ENCODE measurements at regions not wholly inside any gene's neighbourhood (a gene's known extent, or its start where the extent isn't known, plus 50 kb on each side); places are given as distances from the start of the nearest gene placed in this dataset.

DNA sequence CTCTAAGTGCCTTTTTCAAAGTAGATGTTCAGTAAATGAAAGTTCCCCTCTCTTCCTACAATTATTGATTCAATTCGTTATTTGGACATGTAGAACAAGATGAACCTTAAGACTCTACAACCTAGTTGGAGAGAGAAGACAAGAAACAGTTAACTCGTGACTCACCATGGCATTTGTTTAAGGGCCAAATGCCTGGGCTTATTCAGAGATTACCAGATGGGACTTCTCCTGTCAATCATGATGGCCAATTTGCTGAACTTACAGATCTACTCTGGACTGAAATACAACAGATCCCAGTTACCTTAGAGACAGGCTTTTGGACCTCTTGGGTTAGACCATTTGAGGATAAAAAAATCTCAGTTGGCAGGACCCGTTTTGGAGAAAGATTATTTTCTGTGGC, 93.5 kb downstream of the C1orf94 start:
- no peak for DNase-seq

DNA sequence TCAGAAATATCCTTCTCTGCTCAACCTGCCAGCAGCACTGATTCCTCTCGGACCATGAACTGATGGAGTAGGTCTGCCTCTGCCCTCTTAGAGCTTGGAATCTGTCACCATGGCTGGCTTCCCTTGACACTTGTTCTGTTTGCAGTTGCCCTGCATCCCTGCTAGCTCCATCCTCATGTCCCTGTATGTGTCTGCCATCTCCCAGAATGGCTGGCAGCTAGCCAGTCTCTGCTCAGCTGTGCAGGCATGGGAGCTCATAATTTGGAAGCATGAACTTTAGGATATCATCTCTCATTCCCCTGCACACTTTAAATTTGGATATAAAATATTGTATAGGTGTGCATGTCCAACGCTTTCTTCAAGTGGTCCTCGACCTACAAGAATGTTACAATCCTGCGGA, 95.4 kb downstream of the C1orf94 start:
- DNase-seq, result no peak

DNA sequence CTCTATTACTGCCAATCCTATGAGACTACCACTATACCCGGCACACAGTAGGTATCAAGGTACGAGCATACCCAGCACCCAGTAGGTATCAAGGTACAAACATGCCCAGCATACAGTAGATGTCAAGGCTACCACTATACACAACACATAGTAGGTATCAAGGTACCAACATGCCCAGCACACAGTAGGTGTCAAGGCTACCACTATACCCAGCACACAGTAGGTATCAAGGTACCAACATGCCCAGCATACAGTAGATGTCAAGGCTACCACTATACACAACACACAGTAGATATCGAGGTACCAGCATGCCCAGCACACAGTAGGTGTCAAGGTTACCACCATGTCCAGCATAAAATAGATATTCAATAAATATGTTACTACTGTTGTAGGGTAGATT, 98.4 kb downstream of the C1orf94 start:
- no peak for DNase-seq

DNA sequence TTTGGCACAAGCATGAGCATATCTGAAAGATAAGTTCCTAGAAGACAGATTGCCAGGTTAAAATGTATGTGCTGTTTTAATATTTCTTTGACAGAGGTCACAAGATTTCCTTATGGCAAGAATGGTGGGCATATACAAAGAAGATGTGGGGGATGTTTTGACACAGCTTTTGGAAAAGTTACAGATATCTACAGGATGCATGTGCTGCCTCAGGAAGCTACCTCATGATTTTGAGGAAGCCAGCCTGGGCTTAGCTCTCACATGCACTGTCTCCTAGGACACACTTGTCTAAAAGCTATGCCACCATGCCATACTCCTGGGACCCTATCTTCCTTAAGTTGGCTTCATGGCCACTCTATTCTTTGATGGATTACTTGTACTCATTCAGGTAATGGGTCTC, 99.9 kb downstream of the C1orf94 start:
- DNase-seq, result no peak

DNA sequence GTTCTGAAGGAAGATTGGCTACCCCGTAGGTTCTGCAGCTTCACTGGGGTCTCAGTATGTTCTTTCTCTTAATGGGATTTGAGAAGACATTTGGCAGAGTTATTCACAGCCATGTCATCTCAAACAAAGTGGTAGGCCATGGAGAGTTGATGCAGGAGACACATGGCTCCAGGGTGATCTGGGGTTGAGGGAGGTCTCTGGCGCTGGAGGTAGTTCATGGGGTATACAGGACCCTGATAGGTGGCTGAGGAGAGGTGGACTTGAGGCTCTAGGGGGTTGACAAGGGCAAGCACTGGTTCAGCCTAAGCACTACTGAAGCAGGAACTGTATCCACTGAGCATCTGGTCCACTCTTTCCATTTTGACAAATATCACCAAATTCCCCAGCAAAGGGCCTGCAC, 100.4 kb downstream of the C1orf94 start:
- no peak for DNase-seq

DNA sequence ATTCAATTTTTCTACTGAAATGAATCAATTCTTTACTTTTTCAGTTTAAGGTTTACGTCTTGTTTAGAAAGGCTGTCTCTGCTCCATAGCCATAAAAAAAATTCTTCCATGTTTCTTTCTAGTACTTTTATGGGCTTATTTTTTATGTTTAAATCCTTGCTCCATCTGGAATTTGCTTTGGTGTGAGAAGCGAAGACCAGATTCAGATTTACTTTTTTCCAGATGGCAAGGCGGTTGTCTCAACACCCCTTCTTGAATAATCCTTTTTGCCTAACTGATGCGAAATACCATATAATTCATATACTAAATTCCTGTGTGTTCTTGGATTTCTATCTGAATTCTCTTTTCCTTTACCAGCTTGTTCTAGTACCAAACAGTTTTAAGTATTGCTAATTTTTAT, 101.5 kb downstream of the C1orf94 start:
- DNase-seq, result no peak

DNA sequence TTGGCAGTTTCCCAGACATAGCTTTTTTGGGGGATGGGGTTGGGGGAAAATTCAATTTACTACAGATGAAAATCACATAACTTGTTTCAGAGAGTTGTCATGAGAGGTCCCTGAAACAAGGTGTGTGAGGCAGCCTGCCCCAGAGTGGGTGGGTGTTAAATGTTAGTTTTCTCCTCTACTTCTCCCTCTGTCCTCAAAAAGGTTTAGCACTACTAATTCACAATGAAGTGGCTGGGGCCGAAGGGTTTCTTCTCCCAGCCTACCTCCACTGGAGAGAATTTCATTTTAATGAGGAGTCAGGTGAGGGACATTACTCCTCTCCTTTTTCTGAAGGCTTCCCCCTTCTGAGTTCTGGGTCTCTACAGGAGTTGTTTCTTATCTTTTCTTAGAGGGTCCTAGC, 103.3 kb downstream of the C1orf94 start:
- no peak for DNase-seq

DNA sequence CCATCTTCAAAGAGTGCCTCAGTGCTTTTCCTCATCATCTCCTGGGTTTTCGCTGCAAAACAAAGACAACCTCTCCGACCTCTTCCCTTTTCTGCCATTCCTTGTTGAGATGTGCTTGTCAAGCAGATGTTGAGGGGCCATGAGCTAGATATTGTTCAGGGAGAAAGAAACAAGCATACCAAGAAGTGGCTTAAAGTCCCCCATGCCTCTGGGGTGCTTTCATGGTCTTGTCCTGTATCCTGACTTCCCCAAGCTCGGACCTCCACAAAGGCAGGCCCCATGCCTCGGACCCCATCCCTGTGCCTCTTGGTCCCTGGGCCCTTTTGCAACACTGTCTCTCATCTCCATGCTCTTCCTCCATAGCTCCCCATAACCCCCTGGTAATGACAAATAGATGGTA, 103.8 kb downstream of the C1orf94 start:
- no peak for DNase-seq

DNA sequence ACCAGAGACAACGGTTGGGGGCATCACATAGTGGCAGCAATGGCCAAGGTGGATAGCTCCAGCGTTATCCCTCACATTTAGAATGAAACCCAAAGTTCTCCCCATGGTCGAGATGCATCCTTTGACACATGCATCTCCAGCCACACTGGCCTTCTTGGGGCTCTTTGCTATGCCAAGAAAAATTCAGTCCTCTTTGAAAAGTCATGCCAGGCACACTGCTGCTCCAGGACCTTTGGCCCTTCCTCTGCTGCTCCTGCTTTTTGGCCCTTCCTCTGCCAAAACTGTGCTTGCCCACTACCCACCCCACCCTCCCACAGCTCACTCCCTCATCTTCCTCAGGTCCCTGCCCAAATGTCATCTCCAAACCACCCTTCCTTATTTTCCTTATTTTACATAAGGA, 106.4 kb downstream of the C1orf94 start:
- DNase-seq, result no peak

DNA sequence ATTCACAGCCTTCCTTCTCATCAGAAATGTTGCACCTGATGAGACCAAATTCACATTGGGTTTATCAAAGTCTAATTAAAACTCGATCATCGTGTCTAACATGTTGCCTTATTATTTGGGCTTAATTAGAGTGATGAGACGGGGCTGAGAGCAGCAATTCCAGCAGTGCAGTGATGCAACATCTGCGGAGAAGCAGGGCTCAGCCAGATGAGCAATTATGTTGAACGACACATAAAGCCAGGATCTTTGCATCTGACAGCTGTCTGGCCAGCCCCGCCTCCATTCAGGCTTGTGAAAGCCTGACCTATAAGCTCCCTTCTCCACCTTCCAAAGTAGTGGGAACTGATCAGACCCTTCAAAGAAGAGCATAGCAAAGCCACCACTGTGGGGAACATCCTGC, 109.8 kb downstream of the C1orf94 start:
- DNase-seq, result no peak

DNA sequence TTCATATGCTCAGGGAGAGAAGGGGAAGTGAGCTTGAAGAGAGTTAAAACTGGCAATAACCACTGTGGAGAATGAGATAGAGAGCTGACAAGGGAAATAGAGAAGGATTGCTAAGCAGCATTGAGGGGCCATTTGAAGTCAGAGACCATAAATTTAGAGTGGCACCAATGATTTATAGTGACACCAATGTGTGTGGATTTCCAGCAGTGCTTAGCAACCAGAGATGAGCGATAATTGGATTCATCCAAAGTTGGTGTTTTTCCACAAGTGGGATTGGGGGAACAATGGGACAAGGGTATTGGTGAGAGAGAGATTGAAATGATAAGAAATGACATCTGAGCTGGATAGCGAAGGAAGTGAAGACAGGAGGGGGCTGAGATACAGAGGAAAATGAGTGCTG, 114.1 kb downstream of the C1orf94 start:
- DNase-seq, result no peak

DNA sequence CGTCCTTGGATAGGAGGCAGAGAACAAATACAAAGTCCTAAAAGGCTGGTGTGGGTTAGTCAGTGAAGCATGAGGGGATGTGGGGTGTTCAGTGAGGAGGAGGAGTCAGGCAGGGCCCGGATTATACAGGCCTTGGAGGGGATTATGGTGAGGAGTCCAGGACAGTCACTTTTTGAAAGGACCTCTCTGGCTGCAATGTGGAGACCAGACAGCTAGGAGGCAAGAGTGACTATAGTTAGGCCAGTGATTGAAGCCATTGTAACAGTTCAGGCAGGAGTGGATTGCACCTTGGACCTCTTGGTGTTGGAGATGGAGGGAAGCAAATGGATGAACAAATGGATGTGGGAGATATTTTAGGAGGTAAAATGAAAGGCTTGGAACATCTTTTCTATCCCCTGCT, 115.8 kb downstream of the C1orf94 start:
- DNase-seq, result no peak

DNA sequence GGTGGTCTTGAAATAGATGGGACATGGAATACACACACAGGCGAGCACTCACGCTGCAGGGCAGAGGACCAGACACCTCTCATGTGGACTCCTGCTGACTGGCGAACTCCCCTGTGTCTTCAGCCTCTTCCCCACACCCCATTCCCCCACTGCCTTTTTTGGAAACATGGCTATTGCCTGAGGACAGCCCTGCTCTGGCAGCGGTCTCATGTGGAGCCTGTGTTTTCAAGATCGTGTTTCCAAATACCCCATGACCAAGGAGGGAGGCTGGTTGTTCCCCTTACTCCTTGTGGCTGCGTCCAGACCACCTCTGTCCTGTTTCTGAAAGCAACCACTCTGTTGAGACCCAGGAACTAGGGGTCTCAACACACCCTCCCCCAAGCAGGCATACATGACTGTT, 119.4 kb downstream of the C1orf94 start:
- DNase-seq, result no peak

DNA sequence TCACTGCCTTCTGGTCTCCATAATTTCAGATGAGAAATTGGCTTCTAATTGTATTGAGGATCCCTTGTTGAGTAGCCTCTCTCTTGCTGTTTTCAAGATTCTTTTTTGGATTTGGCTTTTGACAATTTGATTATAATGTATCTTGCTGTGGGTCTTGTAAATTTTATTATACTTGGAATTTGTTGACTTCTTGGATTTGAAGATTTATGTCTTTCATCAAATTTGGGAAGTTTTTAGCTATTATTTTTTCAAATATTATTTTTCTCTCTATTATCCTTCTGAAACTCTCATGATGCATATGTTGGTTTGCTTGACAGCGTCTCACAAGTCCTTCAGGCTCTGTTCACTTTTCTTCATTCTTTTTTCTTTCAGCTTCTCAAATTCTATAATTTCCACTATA, 126.1 kb downstream of the C1orf94 start:
- DNase-seq, result no peak

DNA sequence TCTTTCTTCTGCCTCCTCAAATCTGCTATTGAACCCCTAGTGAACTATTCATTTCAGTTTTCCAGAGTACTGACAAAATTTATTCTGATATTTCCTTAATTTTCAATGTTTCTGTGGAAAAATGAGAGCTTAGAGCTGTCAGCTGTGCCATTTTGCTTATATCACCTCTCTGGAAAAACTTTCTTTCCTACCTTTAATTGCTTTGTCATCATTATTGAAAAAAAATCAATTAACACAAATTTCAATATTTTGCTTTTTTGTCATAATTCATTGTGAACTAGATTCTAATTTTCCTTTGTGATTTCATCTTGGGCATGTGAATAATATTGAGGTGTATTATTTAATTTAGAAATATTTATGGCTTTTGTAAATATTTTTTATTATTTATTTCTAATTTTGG, 126.5 kb downstream of the C1orf94 start:
- no peak for DNase-seq

DNA sequence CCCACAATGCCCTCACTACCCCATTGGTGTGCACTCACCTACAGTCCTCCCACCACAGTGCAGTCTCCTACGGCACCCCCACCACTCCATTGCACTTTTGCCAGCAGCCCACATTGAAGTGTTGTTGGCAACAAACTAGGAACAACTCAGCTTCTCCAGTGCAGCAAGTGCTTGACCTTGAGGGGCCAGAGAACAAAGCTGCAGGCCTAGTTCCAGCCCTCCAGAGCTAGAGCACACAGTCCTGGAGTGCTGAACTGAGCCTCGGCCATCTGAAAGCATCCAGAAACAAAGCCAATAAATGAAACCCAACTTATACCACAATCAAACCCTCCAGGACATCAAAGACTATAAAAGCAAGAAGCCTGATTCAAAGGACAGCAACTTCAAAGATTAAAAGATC, 129.9 kb downstream of the C1orf94 start:
- no peak for DNase-seq

DNA sequence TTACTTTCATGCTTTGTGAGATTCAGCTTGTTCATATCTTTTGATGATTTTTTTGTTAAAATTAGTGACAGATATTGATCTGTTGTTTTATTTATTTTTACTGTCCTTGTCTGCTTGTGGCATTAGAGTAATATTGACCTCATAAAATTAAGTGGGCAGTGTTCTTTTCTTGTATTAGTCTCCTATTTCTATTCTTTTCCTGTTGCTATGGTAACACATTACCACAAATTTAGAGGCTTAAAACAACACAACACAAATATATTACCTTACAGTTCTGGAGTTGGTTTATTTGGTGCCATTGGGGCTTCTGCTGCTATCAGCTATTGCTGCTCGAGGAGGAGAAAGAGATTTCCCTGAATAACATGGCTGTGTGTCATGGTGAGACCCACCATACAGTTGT, 135.7 kb downstream of the C1orf94 start:
- DNase-seq, result no peak

DNA sequence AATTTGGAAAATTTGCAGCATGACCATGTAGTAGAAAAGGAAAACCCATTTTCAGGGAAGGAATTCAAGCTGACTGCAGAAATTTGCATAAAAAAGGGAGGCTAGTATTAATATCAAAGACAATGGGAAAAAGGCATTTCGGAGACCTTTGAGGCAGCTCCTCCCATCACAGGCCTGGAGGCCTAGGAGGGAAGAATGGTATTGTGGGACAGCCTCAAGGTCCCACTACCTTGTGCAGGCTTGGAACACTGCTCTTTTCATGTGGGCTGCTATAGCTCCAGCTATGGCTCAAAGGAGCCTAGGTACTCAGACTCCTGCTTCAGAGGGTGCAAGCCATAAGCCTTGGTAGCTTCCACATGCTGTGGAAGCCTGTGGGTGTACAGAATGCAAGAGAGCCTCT, 139.3 kb downstream of the C1orf94 start:
- DNase-seq, result no peak

DNA sequence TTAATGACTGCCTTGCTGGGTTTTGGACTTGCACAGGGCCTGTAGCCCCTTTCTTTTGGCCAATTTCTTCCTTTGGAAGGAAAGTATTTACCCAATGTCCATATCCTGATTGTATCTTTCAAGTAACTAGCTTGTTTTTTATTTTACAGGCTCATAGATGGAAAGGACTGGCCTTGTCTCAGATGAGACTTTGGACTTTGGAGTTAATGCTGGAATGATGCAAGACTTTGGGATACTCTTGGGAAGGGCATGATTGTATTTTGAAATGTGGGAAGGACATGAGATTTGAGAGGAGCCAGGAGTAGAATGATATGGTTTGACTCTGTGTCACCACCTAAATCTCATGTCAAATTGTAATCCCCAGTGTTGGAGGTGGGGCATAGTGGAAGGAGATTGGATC, 140.1 kb downstream of the C1orf94 start:
- DNase-seq, result no peak

DNA sequence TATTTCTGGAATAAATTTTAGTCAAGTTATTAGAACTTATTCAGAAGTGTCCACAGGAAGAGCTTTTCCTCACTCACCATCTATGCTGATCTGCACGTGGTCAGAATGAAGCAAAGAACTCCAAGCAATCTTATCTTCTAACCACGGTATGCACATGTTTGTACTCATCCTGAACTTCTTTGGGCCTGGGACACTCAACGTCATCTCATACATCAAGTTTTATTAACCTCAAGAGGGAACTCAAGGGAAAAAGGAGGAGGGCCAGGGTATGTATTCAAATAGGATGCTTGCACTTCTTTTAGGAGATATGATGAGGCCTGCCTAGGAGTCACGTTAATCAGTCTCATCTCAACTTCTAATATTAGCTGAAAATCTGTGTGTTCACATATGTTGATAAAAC, 142.5 kb downstream of the C1orf94 start:
- DNase-seq, result no peak

DNA sequence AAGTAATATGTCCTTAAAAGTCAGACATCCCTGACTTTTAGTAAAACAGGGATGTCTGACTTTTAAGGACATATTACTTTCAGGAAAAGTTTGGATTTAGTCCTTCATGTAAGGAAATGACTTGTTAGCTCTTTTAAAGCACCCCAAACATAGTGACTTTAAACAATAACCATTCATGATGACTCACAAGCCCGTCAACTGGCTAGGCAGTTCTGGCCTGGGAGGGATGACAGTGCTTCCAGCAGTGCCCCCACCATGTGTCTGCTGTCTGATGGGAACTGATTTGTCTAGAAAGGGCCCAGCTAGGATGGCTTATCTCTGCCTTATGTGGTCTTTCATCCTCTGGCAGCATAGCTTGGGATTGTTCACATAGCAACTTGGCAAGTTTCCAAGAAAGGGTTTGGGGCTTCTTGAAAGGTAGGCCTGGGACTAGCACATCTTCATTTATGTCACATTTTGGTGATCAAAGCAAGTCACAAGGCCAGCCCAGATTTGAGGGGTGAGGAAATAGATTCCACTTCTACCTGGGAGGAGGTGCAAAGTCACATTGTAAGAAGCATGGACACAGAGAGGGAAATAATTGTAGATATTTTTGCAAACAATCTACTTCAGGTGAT, 143.5 kb downstream of the C1orf94 start:
- no peak for DNase-seq

DNA sequence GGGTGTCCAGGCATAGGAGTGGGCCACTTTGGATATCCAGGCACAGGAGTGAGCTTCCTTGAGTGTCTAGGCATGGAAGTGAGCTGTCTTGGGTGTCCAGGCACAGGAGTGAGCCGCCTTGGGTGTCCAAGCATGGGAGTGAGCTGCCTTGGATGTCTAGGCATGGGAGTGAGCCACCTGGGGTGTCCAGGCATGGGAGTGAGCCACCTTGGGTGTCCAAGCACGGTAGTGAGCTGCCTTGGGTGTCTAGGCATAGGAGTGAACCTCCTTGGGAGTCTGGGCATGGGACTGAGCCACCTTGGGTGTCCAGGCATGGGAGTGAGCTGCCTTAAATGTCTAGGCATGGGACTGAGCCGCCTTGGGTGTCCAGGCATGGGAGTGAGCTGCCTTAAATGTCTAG, 146.3 kb downstream of the C1orf94 start:
- no peak for DNase-seq

DNA sequence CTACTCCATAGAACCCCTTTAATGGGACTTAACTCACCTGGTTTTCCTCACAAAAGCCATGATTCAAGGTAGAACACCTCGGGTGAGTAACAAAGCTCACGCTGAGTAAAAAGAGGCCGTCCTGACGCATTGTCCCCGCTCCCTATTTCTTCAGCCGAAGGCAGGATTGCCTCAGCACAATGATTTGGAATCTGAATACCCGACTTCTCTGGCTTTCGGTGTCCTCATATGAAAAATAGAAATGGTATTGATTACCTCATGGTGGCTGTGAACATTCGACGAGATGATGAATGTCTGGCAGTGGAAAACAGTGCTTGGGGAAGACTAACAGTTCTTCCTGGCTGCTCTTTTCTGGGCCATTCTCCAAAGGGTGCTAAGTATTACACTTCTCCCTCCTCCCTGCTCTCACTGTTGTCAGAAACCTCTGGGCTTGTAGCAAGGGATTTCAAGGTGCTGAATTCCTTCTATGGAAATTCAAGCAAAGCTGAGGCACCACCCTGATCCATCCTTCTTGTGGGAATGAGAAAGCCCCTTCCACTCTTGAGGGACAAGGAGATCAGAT, 148.3 kb downstream of the C1orf94 start:
- no peak for DNase-seq

DNA sequence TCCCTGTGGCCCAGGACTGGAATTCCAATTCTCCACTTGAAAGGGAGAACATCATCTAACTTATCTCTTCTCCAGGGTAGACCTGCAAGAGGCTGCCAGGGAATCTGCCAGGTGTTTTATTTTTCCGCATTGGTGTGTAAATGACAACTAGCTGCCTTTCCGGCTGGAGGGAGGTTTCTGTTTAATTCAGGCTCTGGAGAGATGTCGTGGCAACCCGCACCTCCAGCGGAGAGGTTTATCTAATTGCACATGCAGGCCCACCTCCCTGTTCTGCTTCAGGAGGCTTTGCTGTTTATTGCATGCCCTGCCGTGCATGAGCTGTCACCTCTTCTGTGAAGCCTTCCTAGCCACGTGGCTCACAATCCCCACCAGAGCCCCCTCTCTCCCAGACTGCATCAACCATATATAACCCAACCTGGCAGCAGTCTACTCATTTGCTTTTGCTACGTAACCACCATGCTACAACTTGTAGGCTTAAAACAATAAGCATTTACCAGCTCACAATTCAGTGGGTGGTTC, 151.6 kb downstream of the C1orf94 start:
- DNase-seq, result no peak

DNA sequence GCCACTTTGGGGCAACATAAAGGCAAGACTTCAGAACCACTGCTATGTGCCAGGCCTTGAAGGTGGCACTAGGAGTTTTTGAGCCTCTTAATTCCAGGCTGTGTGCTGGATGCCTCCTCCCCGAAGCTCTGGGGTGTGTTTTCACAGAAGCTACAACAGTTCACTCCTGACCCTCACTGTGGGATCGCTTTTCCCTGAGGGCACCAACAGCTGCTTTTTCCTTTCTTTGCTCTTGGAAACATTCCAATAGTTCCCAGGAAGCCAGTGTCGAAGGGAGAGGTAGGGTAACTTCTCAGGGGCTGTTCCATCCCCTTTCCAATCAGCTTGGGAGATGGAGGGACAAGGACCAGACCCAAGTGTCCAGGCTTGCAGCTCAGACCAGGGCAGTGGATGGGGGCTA, 153.4 kb downstream of the C1orf94 start:
- no peak for DNase-seq

All from inflammatory macrophage treated with lipopolysaccharide for 4 hours (primary cell).